Heart left ventricle (tissue), 13 donors: ENCODE measurements at regions not wholly inside any gene's neighbourhood (a gene's known extent, or its start where the extent isn't known, plus 50 kb on each side); places are given as distances from the start of the nearest gene placed in this dataset.

ENCODE experiments used
- CTCF ChIP-seq, 12 donors: fragments of 200-600 bp; sonication (generic) in 4 of 12; IDR thresholded peaks; one replicate each; pipeline versions ENCODE4 v1.5.0 to v1.8.0; 2018 to 2022; ENCODE audit warnings: antibody characterized with exemption in 12 of 12, mild to moderate bottlenecking in 5 of 12
- POLR2A ChIP-seq, 2 donors: fragments of 450-650 bp; IDR thresholded peaks; one replicate each; pipeline ENCODE4 v1.6.1; 2017; ENCODE audit warnings: antibody characterized with exemption in 2 of 2, mild to moderate bottlenecking in 2 of 2, moderate library complexity in 2 of 2
- donor health status: ischemic (EF 13 %, LVEDD 7.1; RV severe dilation, severe dysfunction).
- donor health status: DM: no; HTN: yes; CAD: no.
- donor health status: DM: no; HTN: no; CAD: no.
- donor health status: ischemic (EF 25% LVEDD 6.9; RV normal size, moderate dysfunction).
- donor health status: ischemic (EF 25% LVEDD 5.7; RV mildly dilated, moderate dysfunction).
- donor health status: ischemic (EF 35%, LVEDD 5.7; RV mildly dilated, moderate dysfunction).
- donor health status: nonischemic (EF 11% LVEDD 7.7; RV severe dilation, severe dysfunction).
- donor health status: DM: yes; HTN: yes; CAD: no.
- donor health status: PGD.
- donor health status: ischemic (EF 29% LVEDD 5.4; RV normal size, mild dysfunction).
- donor health status: nonischemic (EF 23%, LVEDD 6.1; RV moderate dilation, normal function).

- TF ChIP-seq CTCF (IDR thresholded peaks at IDR 0.05): no peak
- TF ChIP-seq POLR2A (IDR thresholded peaks at IDR 0.05): no peak
Measured at GRCh38 chr1:209086486-209087192, 496.9 kb upstream of the CAMK1G start.
